GM20431 (cell line): ENCODE measurements at regions not wholly inside any gene's neighbourhood (a gene's known extent, or its start where the extent isn't known, plus 50 kb on each side); places are given as distances from the start of the nearest gene placed in this dataset.

Experiments
- in situ Hi-C: fragments of 300-500 bp; cut with MseI, MboI; formaldehyde crosslinking; loops from one replicate; pipeline ENCODE4 v1.15.0; 2020; ENCODE audit warnings: low sequenced_read_pairs; ENCODE audit not compliant: unreplicated experiment

- in situ Hi-C loops, result no loop called here
Measured at GRCh38 chr13:107329991-107330390, 762.1 kb upstream of the ARGLU1 start.

GRCh38 chr13:107324416-107325204, 756.7 kb upstream of the ARGLU1 start:
- in situ Hi-C loops, result no loop called here

GRCh38 chr13:107322228-107322627, 754.3 kb upstream of the ARGLU1 start:
- in situ Hi-C loops, result no loop called here

- in situ Hi-C loops, result no loop called here
Measured at GRCh38 chr13:107305178-107305577, 737.2 kb upstream of the ARGLU1 start.

- in situ Hi-C loops, result no loop called here
Measured at GRCh38 chr13:107301724-107302374, 733.9 kb upstream of the ARGLU1 start.

GRCh38 chr13:107299717-107300116, 731.8 kb upstream of the ARGLU1 start:
- in situ Hi-C loops, result no loop called here

GRCh38 chr13:107296804-107297203, 728.9 kb upstream of the ARGLU1 start:
- in situ Hi-C loops, result no loop called here

GRCh38 chr13:107295416-107296140, 727.6 kb upstream of the ARGLU1 start:
- in situ Hi-C loops, result no loop called here

GRCh38 chr13:107293924-107294323, 726.0 kb upstream of the ARGLU1 start:
- in situ Hi-C loops, result no loop called here

- in situ Hi-C loops, result no loop called here
Measured at GRCh38 chr13:107291875-107292274, 723.9 kb upstream of the ARGLU1 start.

GRCh38 chr13:107289540-107289939, 721.6 kb upstream of the ARGLU1 start:
- in situ Hi-C loops, result no loop called here

- in situ Hi-C loops, result no loop called here
Measured at GRCh38 chr13:107284173-107284572, 716.2 kb upstream of the ARGLU1 start.

GRCh38 chr13:107277911-107278310, 710.0 kb upstream of the ARGLU1 start:
- in situ Hi-C loops, result no loop called here

GRCh38 chr13:107276936-107277335, 709.0 kb upstream of the ARGLU1 start:
- in situ Hi-C loops, result no loop called here

- in situ Hi-C loops, result no loop called here
Measured at GRCh38 chr13:107275945-107276614, 708.1 kb upstream of the ARGLU1 start.

- in situ Hi-C loops, result no loop called here
Measured at GRCh38 chr13:107275312-107275711, 707.4 kb upstream of the ARGLU1 start.

GRCh38 chr13:107271227-107271626, 703.3 kb upstream of the ARGLU1 start:
- in situ Hi-C loops, result no loop called here

- in situ Hi-C loops, result no loop called here
Measured at GRCh38 chr13:107266657-107267056, 698.7 kb upstream of the ARGLU1 start.

GRCh38 chr13:107258599-107259187, 690.8 kb upstream of the ARGLU1 start:
- in situ Hi-C loops, result no loop called here

GRCh38 chr13:107254392-107254791, 686.5 kb upstream of the ARGLU1 start:
- in situ Hi-C loops, result no loop called here
